ENCODE measurements at regions not wholly inside any gene's neighbourhood (a gene's known extent, or its start where the extent isn't known, plus 50 kb on each side); places are given as distances from the start of the nearest gene placed in this dataset.

DNA sequence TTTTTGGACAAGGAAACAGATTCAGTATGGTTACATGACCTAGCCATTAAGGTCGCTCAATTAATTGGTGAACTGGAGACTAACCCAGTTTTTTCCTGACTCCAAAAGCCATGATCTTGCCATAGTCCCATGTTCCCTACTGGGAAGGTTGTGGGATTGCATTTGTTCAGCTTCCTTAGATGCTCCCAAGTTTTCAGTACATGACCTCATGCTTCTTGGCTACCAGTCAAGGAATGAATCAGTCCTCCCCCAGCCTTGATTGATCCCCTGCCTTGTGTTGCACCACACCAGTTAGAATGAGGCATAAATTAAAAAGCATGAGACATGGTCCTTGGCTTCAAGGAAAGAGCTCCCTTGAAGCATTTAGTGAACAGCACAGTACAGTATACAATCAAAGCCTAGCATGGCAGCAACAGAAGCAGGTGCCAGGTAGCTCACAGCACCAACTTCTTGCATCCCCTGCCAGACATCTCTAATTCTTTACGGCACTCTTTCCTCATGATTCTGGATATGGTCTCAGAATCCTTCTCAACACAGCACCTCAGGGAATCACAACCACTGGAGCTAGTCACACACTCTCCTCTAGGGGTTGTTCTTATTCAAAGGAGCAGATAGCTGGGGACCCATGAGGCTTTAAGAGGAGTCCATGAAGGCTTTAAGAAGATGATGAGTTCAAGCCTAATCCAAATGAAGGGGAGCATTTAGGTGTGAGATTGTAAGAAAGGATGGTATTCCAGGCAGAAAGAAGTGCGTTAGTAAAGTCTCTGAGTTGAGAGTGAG is 295.5 kb upstream of the CLINT1 start:
- no peaks in the 10 kb centered on the region for H3K9me3 ChIP-seq
- intact Hi-C loops (cut with DNase I; ENCODE audit: low total_unique reads), result no loop called here
- WGBS, 2 donors, result 89 to 95% methylated on average over 3 of the region's 3 CpGs
- no peaks in the 10 kb centered on the region for H3K27me3 ChIP-seq
- H3K4me3 ChIP-seq, result no peak overlapping the region
- TF ChIP-seq POLR2A (IDR thresholded peaks at IDR 0.05) (no peak), CTCF (IDR thresholded peaks at IDR 0.05) (no peak)
- no peaks in the 10 kb centered on the region for H3K4me1 ChIP-seq
- H3K27ac ChIP-seq, result no peak overlapping the region
- H3K36me3 ChIP-seq (ENCODE audit: low read depth, missing control alignments), result no peaks in the 10 kb centered on the region
- DNase-seq, result no peak

- H3K36me3 ChIP-seq (ENCODE audit: low read depth, missing control alignments), result no peaks in the 10 kb centered on the region
- H3K4me3 ChIP-seq, result no peak overlapping the region
- no peak for DNase-seq
- H3K27me3 ChIP-seq, result no peaks in the 10 kb centered on the region
- H3K4me1 ChIP-seq, result no peaks in the 10 kb centered on the region
- H3K27ac ChIP-seq, result no peak overlapping the region
- no peak for TF ChIP-seq CTCF (IDR thresholded peaks at IDR 0.05)
- TF ChIP-seq POLR2A (IDR thresholded peaks at IDR 0.05), result no peak
- intact Hi-C loops (cut with DNase I; ENCODE audit: low total_unique reads), result no loop called here
- no peaks in the 10 kb centered on the region for H3K9me3 ChIP-seq
- 87 to 88% methylated on average over 3 of the region's 3 CpGs for WGBS, 2 donors
These were observed 294.6 kb upstream of the CLINT1 start for GRCh38 chr5:158153508-158153907.

- WGBS, 2 donors, result 82 to 87% methylated on average over 3 of the region's 3 CpGs
- no peaks in the 10 kb centered on the region for H3K36me3 ChIP-seq (ENCODE audit: low read depth, missing control alignments)
- TF ChIP-seq POLR2A (IDR thresholded peaks at IDR 0.05), result no peak
- TF ChIP-seq CTCF (IDR thresholded peaks at IDR 0.05), result no peak
These were observed 293.2 kb upstream of the CLINT1 start for GRCh38 chr5:158152136-158152535.

GRCh38 chr5:158147227-158147626 is 288.3 kb upstream of the CLINT1 start:
- Histone ChIP-seq H3K27me3 (no peaks in the 10 kb centered on the region), H3K4me3 (no peak overlapping the region), H3K4me1 (no peaks in the 10 kb centered on the region), H3K36me3 (ENCODE audit: low read depth, missing control alignments) (no peaks in the 10 kb centered on the region), H3K9me3 (no peaks in the 10 kb centered on the region), H3K27ac (no peak overlapping the region)
- intact Hi-C loops (cut with DNase I; ENCODE audit: low total_unique reads), result no loop called here
- TF ChIP-seq CTCF (IDR thresholded peaks at IDR 0.05) (no peak), POLR2A (IDR thresholded peaks at IDR 0.05) (no peak)
- no peak for DNase-seq
- 71 to 73% methylated on average over 1 of the region's 1 CpG for WGBS, 2 donors

More at GRCh38 chr5:158152136-158152535, 293.2 kb upstream of the CLINT1 start:
- Histone ChIP-seq H3K4me3 (no peak overlapping the region), H3K4me1 (no peaks in the 10 kb centered on the region), H3K27me3 (no peaks in the 10 kb centered on the region), H3K9me3 (no peaks in the 10 kb centered on the region), H3K27ac (no peak overlapping the region)
- no peak for DNase-seq
- intact Hi-C loops (cut with DNase I; ENCODE audit: low total_unique reads), result no loop called here

- DNase-seq, result no peak
- 85 to 86% methylated on average over 4 of the region's 4 CpGs for WGBS, 2 donors
- Histone ChIP-seq H3K27ac (no peak overlapping the region), H3K36me3 (ENCODE audit: low read depth, missing control alignments) (no peaks in the 10 kb centered on the region), H3K9me3 (no peaks in the 10 kb centered on the region), H3K4me1 (no peaks in the 10 kb centered on the region), H3K27me3 (no peaks in the 10 kb centered on the region), H3K4me3 (no peak overlapping the region)
- intact Hi-C loops (cut with DNase I; ENCODE audit: low total_unique reads), result no loop called here
- TF ChIP-seq CTCF (IDR thresholded peaks at IDR 0.05), result no peak
- no peak for TF ChIP-seq POLR2A (IDR thresholded peaks at IDR 0.05)
These were observed 286.9 kb upstream of the CLINT1 start for GRCh38 chr5:158145827-158146226.
